K562 (cell line): ENCODE measurements at regions not wholly inside any gene's neighbourhood (a gene's known extent, or its start where the extent isn't known, plus 50 kb on each side); places are given as distances from the start of the nearest gene placed in this dataset.
A peak's percentile ranks its signal among the peaks of the same experiment; 100 is the strongest.

ENCODE experiments used
- ARID1B ChIP-seq: fragments of 450-650 bp; IDR thresholded peaks from 2 replicates; pipeline ENCODE4 v1.6.1; 2016; ENCODE audit warnings: antibody characterized with exemption, mild to moderate bottlenecking, inconsistent platforms
- ARNT ChIP-seq, 2 experiments: fragments of 450-650 bp; IDR thresholded peaks; 2 replicates each; pipeline ENCODE4 v1.6.1; 2016; ENCODE audit warnings: mild to moderate bottlenecking in 1 of 2
- CCAR2 ChIP-seq: fragments of 200-400 bp; formaldehyde crosslinking; IDR thresholded peaks from 2 replicates; pipeline ENCODE4 v1.6.1; 2017; ENCODE audit warnings: mild to moderate bottlenecking, low read depth, low read length
- JUND ChIP-seq, 2 experiments: IDR thresholded peaks; 2 replicates in 1 of 2; 3 replicates in 1 of 2; pipeline ENCODE4 v1.6.1; 2011; ENCODE audit warnings: borderline replicate concordance in 2 of 2, low read depth in 2 of 2, low read length in 2 of 2, improper control_type of control experiment in 1 of 2, missing biosample characterization in 1 of 2, missing genetic modification characterization in 1 of 2, missing genetic modification reagents in 1 of 2
- PHF20 ChIP-seq: fragments of 450-650 bp; IDR thresholded peaks from 2 replicates; pipeline ENCODE4 v1.6.1; 2018; ENCODE audit not compliant: partially characterized antibody
- POLR2AphosphoS5 ChIP-seq: IDR thresholded peaks from 2 replicates; pipeline ENCODE4 v1.6.1; 2011; ENCODE audit warnings: mild to moderate bottlenecking, low read depth, low read length, moderate library complexity; ENCODE audit not compliant: control insufficient read depth, insufficient read depth
- POU5F1 ChIP-seq: fragments of 150-350 bp; IDR thresholded peaks from 2 replicates; pipeline ENCODE4 v1.6.1; 2014; ENCODE audit warnings: borderline replicate concordance, low read length, low read depth, mild to moderate bottlenecking; ENCODE audit not compliant: partially characterized antibody
- SRF ChIP-seq, 2 experiments: fragments of 250-450, 450-650 bp in 1 of 2; sonication (Bioruptor Pico) in 1 of 2; sonication (generic) in 1 of 2; formaldehyde crosslinking; IDR thresholded peaks; 2 replicates each; pipeline versions ENCODE4 v1.5.0 to v1.5.1; 2020 to 2022; ENCODE audit warnings: mild to moderate bottlenecking in 1 of 2, missing genetic modification reagents in 1 of 2
- WHSC1 ChIP-seq: IDR thresholded peaks from one replicate; pipeline ENCODE4 v1.6.1; 2012; ENCODE audit warnings: low read length, control low read depth, inconsistent platforms
- ZNF436 ChIP-seq: fragments of 250-450, 450-650 bp; sonication (Bioruptor Pico); formaldehyde crosslinking; IDR thresholded peaks from 2 replicates; pipeline ENCODE4 v1.7.0; 2020; ENCODE audit warnings: mild to moderate bottlenecking
- ZNF785 ChIP-seq: fragments of 250-450 bp; sonication (Bioruptor Pico); IDR thresholded peaks from 2 replicates; pipeline ENCODE4 v1.4.0; 2020; ENCODE audit warnings: mild to moderate bottlenecking
- TF ChIP-seq, protein P1 (sequence below): fragments of 250-450 bp; sonication (Bioruptor Pico); IDR thresholded peaks from 2 replicates; pipeline ENCODE4 v1.5.0; 2021
- TF ChIP-seq, protein P2 (sequence below): fragments of 250-450 bp; sonication (Bioruptor Pico); IDR thresholded peaks from 2 replicates; pipeline ENCODE4 v1.4.0; 2020; ENCODE audit warnings: mild to moderate bottlenecking, moderate library complexity
- TF ChIP-seq, protein P3 (sequence below): fragments of 250-450 bp; sonication (Bioruptor Pico); IDR thresholded peaks from 2 replicates; pipeline ENCODE4 v1.4.0; 2020; ENCODE audit warnings: borderline replicate concordance
- TF ChIP-seq, protein P4 (sequence below): fragments of 250-450 bp; sonication (Bioruptor Pico); IDR thresholded peaks from 2 replicates; pipeline ENCODE4 v1.4.0; 2020; ENCODE audit warnings: mild to moderate bottlenecking
- TF ChIP-seq, protein P5 (sequence below): fragments of 250-450 bp; sonication (Bioruptor Pico); IDR thresholded peaks from 2 replicates; pipeline ENCODE4 v1.4.0; 2020
- TF ChIP-seq, protein P6 (sequence below), 2 experiments: fragments of 450-650 bp; conservative IDR thresholded peaks; 2 replicates each; pipeline ENCODE4 v1.6.1; 2017; ENCODE audit warnings: mild to moderate bottlenecking in 2 of 2, moderate library complexity in 2 of 2

DNA sequence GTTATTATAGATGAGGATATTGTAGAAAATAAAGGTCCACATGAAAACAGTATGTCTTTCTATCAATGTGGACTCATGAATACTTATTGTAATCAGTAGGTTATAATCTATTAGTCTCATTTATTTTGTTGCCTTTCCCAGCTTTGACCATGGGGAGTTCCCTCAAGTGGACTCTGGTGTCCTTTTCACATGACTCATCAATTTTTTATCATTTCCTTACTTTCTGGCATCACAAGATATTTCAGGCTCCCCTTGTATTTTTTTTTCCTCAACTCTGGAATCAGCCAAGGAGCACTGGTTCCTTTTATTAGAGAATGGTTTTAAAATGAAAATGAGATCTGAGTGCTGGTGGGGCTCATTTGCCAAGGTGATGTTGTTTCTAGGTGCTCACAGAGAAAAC is 63.4 kb upstream of the DIAPH3 start (continued):
- TF ChIP-seq, protein P1, sequence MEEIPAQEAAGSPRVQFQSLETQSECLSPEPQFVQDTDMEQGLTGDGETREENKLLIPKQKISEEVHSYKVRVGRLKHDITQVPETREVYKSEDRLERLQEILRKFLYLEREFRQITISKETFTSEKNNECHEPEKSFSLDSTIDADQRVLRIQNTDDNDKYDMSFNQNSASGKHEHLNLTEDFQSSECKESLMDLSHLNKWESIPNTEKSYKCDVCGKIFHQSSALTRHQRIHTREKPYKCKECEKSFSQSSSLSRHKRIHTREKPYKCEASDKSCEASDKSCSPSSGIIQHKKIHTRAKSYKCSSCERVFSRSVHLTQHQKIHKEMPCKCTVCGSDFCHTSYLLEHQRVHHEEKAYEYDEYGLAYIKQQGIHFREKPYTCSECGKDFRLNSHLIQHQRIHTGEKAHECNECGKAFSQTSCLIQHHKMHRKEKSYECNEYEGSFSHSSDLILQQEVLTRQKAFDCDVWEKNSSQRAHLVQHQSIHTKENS (CRISPR knock-in tag) = no peak
- TF ChIP-seq, protein P2, sequence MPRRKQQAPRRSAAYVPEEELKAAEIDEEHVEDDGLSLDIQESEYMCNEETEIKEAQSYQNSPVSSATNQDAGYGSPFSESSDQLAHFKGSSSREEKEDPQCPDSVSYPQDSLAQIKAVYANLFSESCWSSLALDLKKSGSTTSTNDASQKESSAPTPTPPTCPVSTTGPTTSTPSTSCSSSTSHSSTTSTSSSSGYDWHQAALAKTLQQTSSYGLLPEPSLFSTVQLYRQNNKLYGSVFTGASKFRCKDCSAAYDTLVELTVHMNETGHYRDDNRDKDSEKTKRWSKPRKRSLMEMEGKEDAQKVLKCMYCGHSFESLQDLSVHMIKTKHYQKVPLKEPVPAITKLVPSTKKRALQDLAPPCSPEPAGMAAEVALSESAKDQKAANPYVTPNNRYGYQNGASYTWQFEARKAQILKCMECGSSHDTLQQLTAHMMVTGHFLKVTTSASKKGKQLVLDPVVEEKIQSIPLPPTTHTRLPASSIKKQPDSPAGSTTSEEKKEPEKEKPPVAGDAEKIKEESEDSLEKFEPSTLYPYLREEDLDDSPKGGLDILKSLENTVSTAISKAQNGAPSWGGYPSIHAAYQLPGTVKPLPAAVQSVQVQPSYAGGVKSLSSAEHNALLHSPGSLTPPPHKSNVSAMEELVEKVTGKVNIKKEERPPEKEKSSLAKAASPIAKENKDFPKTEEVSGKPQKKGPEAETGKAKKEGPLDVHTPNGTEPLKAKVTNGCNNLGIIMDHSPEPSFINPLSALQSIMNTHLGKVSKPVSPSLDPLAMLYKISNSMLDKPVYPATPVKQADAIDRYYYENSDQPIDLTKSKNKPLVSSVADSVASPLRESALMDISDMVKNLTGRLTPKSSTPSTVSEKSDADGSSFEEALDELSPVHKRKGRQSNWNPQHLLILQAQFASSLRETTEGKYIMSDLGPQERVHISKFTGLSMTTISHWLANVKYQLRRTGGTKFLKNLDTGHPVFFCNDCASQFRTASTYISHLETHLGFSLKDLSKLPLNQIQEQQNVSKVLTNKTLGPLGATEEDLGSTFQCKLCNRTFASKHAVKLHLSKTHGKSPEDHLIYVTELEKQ (CRISPR knock-in tag) = no peak
- no peak for TF ChIP-seq WHSC1
- 0 out of 2 replicates have a peak, but pooled peaks have one; percentile 36 for TF ChIP-seq JUND (IDR thresholded peaks at IDR 0.05; ENCODE audit: borderline replicate concordance, low read depth, low read length)
- no peak for TF ChIP-seq JUND (tag; IDR thresholded peaks at IDR 0.05; ENCODE audit: borderline replicate concordance, low read depth, low read length)
- TF ChIP-seq SRF (CRISPR knock-in tag; IDR thresholded peaks at IDR 0.05) = no peak
- TF ChIP-seq, protein P3, sequence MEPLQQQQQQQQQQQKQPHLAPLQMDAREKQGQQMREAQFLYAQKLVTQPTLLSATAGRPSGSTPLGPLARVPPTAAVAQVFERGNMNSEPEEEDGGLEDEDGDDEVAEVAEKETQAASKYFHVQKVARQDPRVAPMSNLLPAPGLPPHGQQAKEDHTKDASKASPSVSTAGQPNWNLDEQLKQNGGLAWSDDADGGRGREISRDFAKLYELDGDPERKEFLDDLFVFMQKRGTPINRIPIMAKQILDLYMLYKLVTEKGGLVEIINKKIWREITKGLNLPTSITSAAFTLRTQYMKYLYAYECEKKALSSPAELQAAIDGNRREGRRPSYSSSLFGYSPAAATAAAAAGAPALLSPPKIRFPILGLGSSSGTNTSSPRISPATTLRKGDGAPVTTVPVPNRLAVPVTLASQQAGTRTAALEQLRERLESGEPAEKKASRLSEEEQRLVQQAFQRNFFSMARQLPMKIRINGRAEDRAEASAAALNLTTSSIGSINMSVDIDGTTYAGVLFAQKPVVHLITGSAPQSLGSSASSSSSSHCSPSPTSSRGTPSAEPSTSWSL (CRISPR knock-in tag) = no peak
- no peak for TF ChIP-seq CCAR2
- no peak for TF ChIP-seq POU5F1
- TF ChIP-seq PHF20 = no peak
- TF ChIP-seq, protein P4, sequence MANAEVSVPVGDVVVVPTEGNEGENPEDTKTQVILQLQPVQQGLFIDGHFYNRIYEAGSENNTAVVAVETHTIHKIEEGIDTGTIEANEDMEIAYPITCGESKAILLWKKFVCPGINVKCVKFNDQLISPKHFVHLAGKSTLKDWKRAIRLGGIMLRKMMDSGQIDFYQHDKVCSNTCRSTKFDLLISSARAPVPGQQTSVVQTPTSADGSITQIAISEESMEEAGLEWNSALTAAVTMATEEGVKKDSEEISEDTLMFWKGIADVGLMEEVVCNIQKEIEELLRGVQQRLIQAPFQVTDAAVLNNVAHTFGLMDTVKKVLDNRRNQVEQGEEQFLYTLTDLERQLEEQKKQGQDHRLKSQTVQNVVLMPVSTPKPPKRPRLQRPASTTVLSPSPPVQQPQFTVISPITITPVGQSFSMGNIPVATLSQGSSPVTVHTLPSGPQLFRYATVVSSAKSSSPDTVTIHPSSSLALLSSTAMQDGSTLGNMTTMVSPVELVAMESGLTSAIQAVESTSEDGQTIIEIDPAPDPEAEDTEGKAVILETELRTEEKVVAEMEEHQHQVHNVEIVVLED = no peak
- no peak for TF ChIP-seq ZNF785 (CRISPR knock-in tag)
- no peak for TF ChIP-seq ARNT (IDR thresholded peaks at IDR 0.05)
- no peak for TF ChIP-seq ZNF436 (CRISPR knock-in tag)
- TF ChIP-seq, protein P5, sequence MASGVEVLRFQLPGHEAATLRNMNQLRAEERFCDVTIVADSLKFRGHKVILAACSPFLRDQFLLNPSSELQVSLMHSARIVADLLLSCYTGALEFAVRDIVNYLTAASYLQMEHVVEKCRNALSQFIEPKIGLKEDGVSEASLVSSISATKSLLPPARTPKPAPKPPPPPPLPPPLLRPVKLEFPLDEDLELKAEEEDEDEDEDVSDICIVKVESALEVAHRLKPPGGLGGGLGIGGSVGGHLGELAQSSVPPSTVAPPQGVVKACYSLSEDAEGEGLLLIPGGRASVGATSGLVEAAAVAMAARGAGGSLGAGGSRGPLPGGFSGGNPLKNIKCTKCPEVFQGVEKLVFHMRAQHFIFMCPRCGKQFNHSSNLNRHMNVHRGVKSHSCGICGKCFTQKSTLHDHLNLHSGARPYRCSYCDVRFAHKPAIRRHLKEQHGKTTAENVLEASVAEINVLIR (CRISPR knock-in tag) = no peak
- TF ChIP-seq ARID1B = peak; percentile 69
- no peak for TF ChIP-seq POLR2AphosphoS5
- TF ChIP-seq, protein P6, sequence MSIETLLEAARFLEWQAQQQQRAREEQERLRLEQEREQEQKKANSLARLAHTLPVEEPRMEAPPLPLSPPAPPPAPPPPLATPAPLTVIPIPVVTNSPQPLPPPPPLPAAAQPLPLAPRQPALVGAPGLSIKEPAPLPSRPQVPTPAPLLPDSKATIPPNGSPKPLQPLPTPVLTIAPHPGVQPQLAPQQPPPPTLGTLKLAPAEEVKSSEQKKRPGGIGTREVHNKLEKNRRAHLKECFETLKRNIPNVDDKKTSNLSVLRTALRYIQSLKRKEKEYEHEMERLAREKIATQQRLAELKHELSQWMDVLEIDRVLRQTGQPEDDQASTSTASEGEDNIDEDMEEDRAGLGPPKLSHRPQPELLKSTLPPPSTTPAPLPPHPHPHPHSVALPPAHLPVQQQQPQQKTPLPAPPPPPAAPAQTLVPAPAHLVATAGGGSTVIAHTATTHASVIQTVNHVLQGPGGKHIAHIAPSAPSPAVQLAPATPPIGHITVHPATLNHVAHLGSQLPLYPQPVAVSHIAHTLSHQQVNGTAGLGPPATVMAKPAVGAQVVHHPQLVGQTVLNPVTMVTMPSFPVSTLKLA (conservative IDR thresholded peaks at IDR 0.05) = no peak
